Keratinocyte (primary cell): ENCODE measurements at regions not wholly inside any gene's neighbourhood (a gene's known extent, or its start where the extent isn't known, plus 50 kb on each side); places are given as distances from the start of the nearest gene placed in this dataset.

Experiments used
- CTCF ChIP-seq, 3 experiments: IDR thresholded peaks in 1 of 3; conservative IDR thresholded peaks in 1 of 3; optimal IDR thresholded peaks in 1 of 3; 2 replicates in 2 of 3; 3 replicates in 1 of 3; pipeline versions ENCODE3 to v1.5.1; 2011; ENCODE audit warnings: low read length in 3 of 3, mild to moderate bottlenecking in 3 of 3, moderate library complexity in 2 of 3, control low read depth in 1 of 3, inconsistent platforms in 1 of 3; ENCODE audit not compliant: insufficient read depth in 2 of 3; ENCODE audit errors: extremely low read depth in 1 of 3
- EZH2 ChIP-seq: IDR thresholded peaks from one replicate; pipeline ENCODE4 v1.6.1; 2012; ENCODE audit warnings: inconsistent platforms, mild to moderate bottlenecking, low read length, moderate library complexity

- TF ChIP-seq CTCF (optimal IDR thresholded peaks at IDR 0.05 in 1 of 3, IDR thresholded peaks at IDR 0.05 in 1 of 3, conservative IDR thresholded peaks at IDR 0.05 in 1 of 3; ENCODE audit: extremely low read depth in 1 of 3, insufficient read depth in 2 of 3, low read length in 3 of 3), result no peak
- TF ChIP-seq EZH2, result no peak
Observed at GRCh38 chr2:180596453-180596852, 384.0 kb upstream of the UBE2E3 start.
